ELR (cell line): ENCODE measurements at regions not wholly inside any gene's neighbourhood (a gene's known extent, or its start where the extent isn't known, plus 50 kb on each side); places are given as distances from the start of the nearest gene placed in this dataset.
A peak's percentile ranks its signal among the peaks of the same experiment; 100 is the strongest.

Experiments
- DNase-seq: peaks from one replicate; pipeline ENCODE4 v3.0.0-alpha.2; 2015; ENCODE audit warnings: low read depth

- no peak for DNase-seq
These were observed 119.6 kb downstream of the MTX2 start for GRCh38 chr2:176388861-176389260.

- DNase-seq = peak; percentile 17
These were observed 121.3 kb downstream of the MTX2 start for GRCh38 chr2:176390276-176391147.

- DNase-seq = no peak
These were observed 121.8 kb downstream of the MTX2 start for GRCh38 chr2:176391148-176391419.

- DNase-seq = no peak
These were observed 123.0 kb downstream of the MTX2 start for GRCh38 chr2:176392249-176392648.

DNA sequence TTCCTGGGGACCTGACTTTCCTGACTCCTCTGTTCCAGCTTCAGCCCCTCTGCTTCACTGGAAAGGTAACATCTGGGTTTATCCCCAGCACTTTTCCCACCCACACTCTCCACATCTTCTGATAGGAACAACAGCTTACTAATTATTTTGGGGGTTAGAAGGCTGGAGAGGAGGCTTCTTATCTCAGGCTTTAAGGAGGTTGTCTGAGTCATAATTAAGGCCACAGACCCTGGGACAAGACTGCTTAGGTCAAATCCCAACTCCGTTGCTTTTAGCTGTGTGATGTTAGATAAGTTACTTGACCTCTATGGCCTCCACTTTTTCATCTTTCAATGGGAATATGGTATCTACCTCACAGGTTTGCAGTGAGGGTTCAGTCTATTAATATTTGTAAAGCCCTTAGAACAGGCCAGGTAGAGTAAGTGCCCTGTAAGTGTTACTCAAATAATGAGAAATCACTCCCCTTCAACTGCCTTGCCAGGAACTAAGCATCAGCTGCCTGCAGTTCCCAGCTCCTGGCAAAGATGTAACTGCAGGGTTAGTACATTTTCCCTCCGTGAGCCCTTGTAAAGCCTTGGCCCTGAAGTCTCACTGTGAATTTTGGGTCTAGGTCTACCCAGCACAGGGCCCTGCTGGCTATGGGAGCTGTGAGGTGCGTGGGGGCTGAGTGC, 123.6 kb downstream of the MTX2 start:
- DNase-seq = no peak

- DNase-seq = peak; percentile 29
These were observed 126.1 kb downstream of the MTX2 start for GRCh38 chr2:176395273-176395854.

- peak; percentile 54 for DNase-seq
These were observed 129.2 kb downstream of the MTX2 start for GRCh38 chr2:176398243-176399073.

GRCh38 chr2:176399074-176399598, 129.9 kb downstream of the MTX2 start:
- DNase-seq = no peak

- DNase-seq = no peak
These were observed 136.2 kb downstream of the MTX2 start for GRCh38 chr2:176405477-176405876.

GRCh38 chr2:176407706-176408105, 138.5 kb downstream of the MTX2 start:
- DNase-seq = no peak

DNA sequence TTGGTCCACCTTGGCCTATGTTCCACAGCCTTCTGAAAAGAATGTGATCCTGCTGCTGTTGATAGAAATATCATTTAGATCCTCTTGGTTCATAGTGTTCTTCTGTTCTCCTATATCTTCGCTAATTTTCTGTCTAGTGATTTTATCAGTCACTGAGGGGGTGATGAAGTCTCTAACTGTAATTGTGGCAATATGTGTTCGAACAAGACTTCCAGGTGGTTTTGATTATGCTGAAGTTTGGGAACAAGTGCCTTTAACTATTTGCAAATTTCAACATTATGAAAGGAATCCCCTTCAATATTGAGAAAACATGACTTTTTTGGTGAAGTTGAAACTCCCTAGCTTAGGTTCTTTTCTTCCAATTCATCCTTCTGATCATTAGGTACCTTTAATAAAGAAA, 140.4 kb downstream of the MTX2 start:
- DNase-seq = no peak

DNA sequence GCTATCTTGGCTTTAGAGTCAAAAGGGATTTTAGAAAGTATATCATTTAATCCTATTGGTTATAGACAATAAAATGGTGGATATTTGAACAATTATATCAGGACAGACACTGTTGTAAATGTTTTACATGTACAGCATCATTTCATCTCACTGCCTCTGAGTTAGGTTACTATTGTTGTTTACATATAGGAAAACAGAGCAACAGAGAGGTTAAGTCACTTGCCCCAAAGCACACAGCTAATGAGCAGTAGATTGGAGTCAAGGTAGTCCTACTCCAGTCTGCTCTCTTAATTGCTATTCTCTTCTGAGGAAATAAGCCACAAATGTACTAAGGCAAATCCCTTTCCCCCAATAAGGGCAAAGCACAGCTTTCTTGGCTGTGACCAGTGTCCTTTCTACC, 142.9 kb downstream of the MTX2 start:
- DNase-seq = no peak

DNA sequence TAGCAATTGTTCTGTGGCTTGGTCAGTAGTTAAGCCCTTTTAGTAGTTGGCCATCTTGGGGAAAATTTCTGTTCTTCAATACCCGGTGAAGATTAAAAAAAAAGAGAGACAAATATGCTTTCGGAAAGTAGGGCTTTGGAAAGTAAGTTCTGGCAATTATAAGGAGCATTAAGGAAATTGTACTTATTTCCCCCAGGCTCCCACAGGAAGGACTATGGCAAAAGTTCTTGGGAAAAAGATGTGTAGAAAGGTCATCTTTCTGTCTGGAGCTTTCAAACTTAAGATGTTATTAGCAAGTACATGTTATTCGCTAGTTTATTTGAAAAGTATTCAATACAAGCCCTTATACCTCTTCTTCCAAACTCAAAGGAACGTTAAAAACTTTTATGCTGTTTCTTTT, 144.5 kb downstream of the MTX2 start:
- DNase-seq = no peak

DNA sequence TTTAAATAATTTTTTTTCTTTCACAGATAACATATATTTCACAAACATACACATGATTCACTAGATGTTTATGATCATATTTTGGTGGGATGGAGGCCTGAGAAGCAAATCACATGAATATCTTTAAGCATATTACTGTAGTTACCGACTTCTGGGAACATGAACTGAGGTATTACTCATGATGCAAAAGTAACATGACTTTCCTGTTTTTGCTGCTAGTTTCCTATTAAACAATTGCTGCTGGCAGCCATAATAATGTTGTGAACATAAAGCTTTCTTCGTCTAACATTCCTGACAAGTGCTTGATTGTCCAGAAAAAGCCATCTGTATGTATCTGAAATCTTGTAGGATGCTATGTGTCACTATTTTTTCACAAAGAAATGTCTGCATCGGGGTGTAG, 145.4 kb downstream of the MTX2 start:
- no peak for DNase-seq

- no peak for DNase-seq
These were observed 146.1 kb downstream of the MTX2 start for GRCh38 chr2:176415174-176415895.

- no peak for DNase-seq
These were observed 146.8 kb downstream of the MTX2 start for GRCh38 chr2:176415937-176416499.

- no peak for DNase-seq
These were observed 149.5 kb downstream of the MTX2 start for GRCh38 chr2:176418768-176419167.

DNA sequence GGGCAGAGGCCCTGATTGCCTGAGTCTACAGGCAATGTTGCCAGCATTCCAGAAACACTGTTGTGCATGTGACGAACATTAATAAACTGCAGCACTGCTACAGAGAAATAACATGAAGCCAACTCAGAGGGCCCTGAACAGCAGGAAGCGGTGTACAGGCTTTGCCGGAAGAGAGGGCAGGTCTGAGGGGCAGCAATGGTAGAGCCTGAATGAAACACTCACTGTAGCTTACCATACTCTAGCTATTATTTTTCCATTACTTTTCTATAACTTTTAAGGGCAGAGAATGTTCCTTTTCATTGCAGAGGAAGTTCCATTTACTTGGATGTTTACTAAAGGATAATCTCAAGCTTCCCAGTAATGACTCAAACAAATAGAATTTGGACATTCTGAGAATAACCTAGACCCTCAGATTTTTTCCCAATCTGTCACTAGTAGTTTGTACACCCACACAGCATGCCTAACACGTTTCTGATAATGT, 150.4 kb downstream of the MTX2 start:
- peak; percentile 90 for DNase-seq

GRCh38 chr2:176421297-176422050, 152.2 kb downstream of the MTX2 start:
- DNase-seq = no peak

DNA sequence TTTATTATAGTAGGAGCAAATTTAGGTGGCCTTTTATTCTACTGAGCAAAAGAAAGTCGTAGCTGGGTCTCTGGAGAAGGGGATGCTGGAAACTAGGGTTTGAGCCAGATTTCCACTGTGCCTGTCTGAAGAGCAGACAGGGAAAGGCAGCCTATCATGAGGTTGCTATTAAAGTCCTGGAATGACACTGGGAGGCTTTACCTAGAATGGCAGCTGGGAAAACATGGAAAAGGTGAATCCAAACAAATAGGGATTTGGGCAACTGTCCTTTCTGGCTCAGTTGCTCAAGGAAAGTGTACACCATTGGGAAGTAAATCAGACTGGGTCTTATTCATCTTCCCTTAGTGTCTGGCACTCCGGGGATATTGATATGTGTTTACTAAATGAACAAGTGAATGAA, 154.6 kb downstream of the MTX2 start:
- DNase-seq = no peak
